Right lobe of liver (tissue), 6 donors: ENCODE measurements at regions not wholly inside any gene's neighbourhood (a gene's known extent, or its start where the extent isn't known, plus 50 kb on each side); places are given as distances from the start of the nearest gene placed in this dataset.

Source experiments
- ATAC-seq, 4 donors: fragments of 200-7000 bp; cut with Tn5 transposase; one replicate each; pipeline ENCODE4 v1.9.1; 2020; ENCODE audit warnings: mild to moderate bottlenecking in 4 of 4, moderate library complexity in 4 of 4
- DNase-seq, 3 donors: peaks; one replicate each; pipeline ENCODE4 v3.0.0-alpha.2; 2020
- H3K27ac ChIP-seq, 3 donors: fragments of 200-600 bp; one replicate each; pipeline ENCODE4 v1.8.0; 2022
- H3K27me3 ChIP-seq, 2 donors: fragments of 200-600 bp; one replicate each; pipeline ENCODE4 v1.8.0; 2022
- H3K36me3 ChIP-seq, 4 donors: fragments of 200-600 bp; sonication (generic) in 1 of 4; one replicate each; pipeline versions ENCODE4 v1.5.1 to v1.8.0; 2017 to 2022; ENCODE audit warnings: control low read depth in 1 of 4
- H3K4me1 ChIP-seq, 4 donors: fragments of 200-600 bp; sonication (generic) in 1 of 4; one replicate each; pipeline versions ENCODE4 v1.5.1 to v1.8.0; 2017 to 2022; ENCODE audit warnings: control low read depth in 1 of 4
- H3K4me3 ChIP-seq, 3 donors: fragments of 200-600 bp; one replicate each; pipeline ENCODE4 v1.8.0; 2022
- H3K9me3 ChIP-seq, 4 donors: fragments of 200-600 bp; sonication (generic) in 1 of 4; one replicate each; pipeline versions ENCODE4 v1.5.1 to v1.8.0; 2017 to 2022; ENCODE audit warnings: control low read depth in 1 of 4
- CTCF ChIP-seq, 4 donors: fragments of 200-600 bp in 3 of 4; fragments of 450-650 bp in 1 of 4; IDR thresholded peaks; one replicate each; pipeline versions ENCODE4 v1.5.1 to v1.8.0; 2016 to 2022; ENCODE audit warnings: antibody characterized with exemption in 4 of 4, mild to moderate bottlenecking in 2 of 4
- POLR2A ChIP-seq: fragments of 450-650 bp; IDR thresholded peaks from one replicate; pipeline ENCODE4 v1.6.1; 2017; ENCODE audit warnings: antibody characterized with exemption, mild to moderate bottlenecking
- WGBS: methylation state at CpG from one replicate; pipeline ENCODE4 v1.1.6; 2018; ENCODE audit warnings: low coverage, low lambda C conversion rate; ENCODE audit not compliant: insufficient coverage; ENCODE audit errors: missing lambda C conversion rate; 5-methylcytosine and 5-hydroxymethylcytosine counted together
- intact Hi-C, 2 donors: fragments of 100-400 bp; cut with DNase I; formaldehyde crosslinking; loops; one replicate each; pipeline versions ENCODE4 v1.11.2 to v1.14.1; 2022
- donor health status: DM: no; HTN: yes; CAD: no.
- donor health status: DM: no; HTN: no; CAD: no.
- donor health status: DM: no; HTN: no; CAD: no.
- donor health status: DM: no; HTN: yes; CAD: no.
- donor health status: DM: no; HTN: yes; CAD: no.

GRCh38 chr6:14695579-14695978, 550.3 kb upstream of the JARID2 start:
- H3K36me3 ChIP-seq, result no peaks in the 10 kb centered on the region
- H3K27ac ChIP-seq, result no peak overlapping the region
- WGBS, result 75% methylated on average over 6 of the region's 6 CpGs
- no peaks in the 10 kb centered on the region for H3K27me3 ChIP-seq
- intact Hi-C loops, result no loop called here
- H3K4me1 ChIP-seq, result no peaks in the 10 kb centered on the region
- no peak for ATAC-seq
- H3K9me3 ChIP-seq, result no peaks in the 10 kb centered on the region
- TF ChIP-seq POLR2A (no peak), CTCF (IDR thresholded peaks at IDR 0.05) (no peak)
- no peak overlapping the region for H3K4me3 ChIP-seq
- DNase-seq, result no peak

GRCh38 chr6:14696367-14696766, 549.5 kb upstream of the JARID2 start:
- ATAC-seq, result no peak
- H3K4me1 ChIP-seq, result no peaks in the 10 kb centered on the region
- H3K4me3 ChIP-seq, result no peak overlapping the region
- no peaks in the 10 kb centered on the region for H3K9me3 ChIP-seq
- no peak for DNase-seq
- no peak overlapping the region for H3K27ac ChIP-seq
- H3K36me3 ChIP-seq, result no peaks in the 10 kb centered on the region
- intact Hi-C loops, result no loop called here
- H3K27me3 ChIP-seq, result no peaks in the 10 kb centered on the region
- no peak for TF ChIP-seq POLR2A
- TF ChIP-seq CTCF (IDR thresholded peaks at IDR 0.05), result no peak
- WGBS, result 86% methylated on average over 4 of the region's 4 CpGs

GRCh38 chr6:14697427-14697826, 548.4 kb upstream of the JARID2 start:
- Histone ChIP-seq H3K36me3 (no peaks in the 10 kb centered on the region), H3K4me3 (no peak overlapping the region), H3K4me1 (no peaks in the 10 kb centered on the region), H3K27me3 (no peaks in the 10 kb centered on the region), H3K27ac (no peak overlapping the region), H3K9me3 (no peaks in the 10 kb centered on the region)
- 69% methylated on average over 2 of the region's 2 CpGs for WGBS
- intact Hi-C loops, result no loop called here
- TF ChIP-seq POLR2A, result no peak
- no peak for TF ChIP-seq CTCF (IDR thresholded peaks at IDR 0.05)
- DNase-seq, result no peak
- no peak for ATAC-seq

GRCh38 chr6:14699803-14700601, 545.9 kb upstream of the JARID2 start:
- intact Hi-C loops, result no loop called here
- H3K27me3 ChIP-seq, result no peaks in the 10 kb centered on the region
- H3K9me3 ChIP-seq, result no peaks in the 10 kb centered on the region
- DNase-seq (no peak), ATAC-seq (no peak)
- no peak overlapping the region for H3K27ac ChIP-seq
- TF ChIP-seq POLR2A, result no peak
- TF ChIP-seq CTCF (IDR thresholded peaks at IDR 0.05), result no peak
- no peaks in the 10 kb centered on the region for H3K36me3 ChIP-seq
- no peaks in the 10 kb centered on the region for H3K4me1 ChIP-seq
- WGBS, result 76% methylated on average over 7 of the region's 8 CpGs
- H3K4me3 ChIP-seq, result no peak overlapping the region
